Cardiac muscle cell (in vitro differentiated cells and primary cell): ENCODE measurements at regions not wholly inside any gene's neighbourhood (a gene's known extent, or its start where the extent isn't known, plus 50 kb on each side); places are given as distances from the start of the nearest gene placed in this dataset.

Experiments
- DNase-seq, 2 donors: peaks; one replicate each; pipeline versions ENCODE4 v3.0.0 to v3.0.0-alpha.2; 2010 to 2017; ENCODE audit warnings: low read depth in 1 of 2, low spot score in 1 of 2
- H3K27ac ChIP-seq: fragments of 200-600 bp; sonication (generic); 2 replicates; pipeline ENCODE4 v1.5.1; 2016
- H3K27me3 ChIP-seq: fragments of 200-600 bp; sonication (generic); 2 replicates; pipeline ENCODE4 v1.6.0; 2016; ENCODE audit warnings: control low read depth
- H3K36me3 ChIP-seq: fragments of 200-600 bp; sonication (generic); 2 replicates; pipeline ENCODE4 v1.5.1; 2016; ENCODE audit warnings: control low read depth
- H3K4me1 ChIP-seq: fragments of 200-600 bp; sonication (generic); 2 replicates; pipeline ENCODE4 v1.8.1; 2017; ENCODE audit warnings: low read depth, mild to moderate bottlenecking, mixed run types
- H3K4me3 ChIP-seq: fragments of 200-600 bp; sonication (generic); 2 replicates; pipeline ENCODE4 v1.5.1; 2016; ENCODE audit warnings: mild to moderate bottlenecking
- H3K9me3 ChIP-seq: fragments of 200-600 bp; sonication (generic); 2 replicates; pipeline ENCODE4 v1.5.1; 2017; ENCODE audit warnings: low read depth, mild to moderate bottlenecking, control low read depth
- TF ChIP-seq, protein P1 (sequence below): IDR thresholded peaks from 2 replicates; pipeline ENCODE4 v1.5.1; 2012; ENCODE audit warnings: low read depth, mild to moderate bottlenecking, low read length

DNA sequence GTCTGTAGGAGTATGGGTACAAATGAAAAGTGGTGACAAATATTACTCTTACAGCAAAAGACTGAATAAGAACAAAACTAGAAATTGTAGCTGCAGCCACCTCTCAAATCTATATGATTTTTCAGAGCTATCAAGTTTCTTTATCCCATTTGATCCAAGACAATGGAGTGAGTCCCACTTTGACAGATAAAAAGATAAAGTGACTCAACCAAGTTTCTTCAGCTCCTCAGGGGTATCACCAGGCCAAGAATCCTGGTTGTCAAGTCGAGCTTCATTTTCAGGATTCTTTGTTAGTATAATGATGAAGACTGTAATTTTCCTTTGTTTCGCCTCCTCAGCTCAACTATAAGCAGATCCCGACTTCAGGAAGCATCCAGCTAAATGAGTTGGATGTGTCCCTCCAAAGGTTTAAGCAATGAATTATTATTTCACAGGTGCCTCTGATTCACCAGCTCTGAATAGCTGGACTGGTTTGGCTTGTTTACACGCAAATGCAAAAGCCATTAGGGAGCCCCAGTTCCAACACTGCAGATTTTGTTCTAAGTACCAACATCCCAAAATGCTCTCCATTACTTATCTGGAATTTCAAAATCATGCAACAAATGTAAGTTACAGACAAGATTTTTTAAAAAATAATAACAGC, 238.9 kb downstream of the MAFB start:
- Histone ChIP-seq H3K27me3 (no peaks in the 10 kb centered on the region), H3K27ac (no peak overlapping the region), H3K9me3 (no peaks in the 10 kb centered on the region), H3K36me3 (no peaks in the 10 kb centered on the region), H3K4me3 (no peak overlapping the region), H3K4me1 (no peaks in the 10 kb centered on the region)
- TF ChIP-seq, protein P1, sequence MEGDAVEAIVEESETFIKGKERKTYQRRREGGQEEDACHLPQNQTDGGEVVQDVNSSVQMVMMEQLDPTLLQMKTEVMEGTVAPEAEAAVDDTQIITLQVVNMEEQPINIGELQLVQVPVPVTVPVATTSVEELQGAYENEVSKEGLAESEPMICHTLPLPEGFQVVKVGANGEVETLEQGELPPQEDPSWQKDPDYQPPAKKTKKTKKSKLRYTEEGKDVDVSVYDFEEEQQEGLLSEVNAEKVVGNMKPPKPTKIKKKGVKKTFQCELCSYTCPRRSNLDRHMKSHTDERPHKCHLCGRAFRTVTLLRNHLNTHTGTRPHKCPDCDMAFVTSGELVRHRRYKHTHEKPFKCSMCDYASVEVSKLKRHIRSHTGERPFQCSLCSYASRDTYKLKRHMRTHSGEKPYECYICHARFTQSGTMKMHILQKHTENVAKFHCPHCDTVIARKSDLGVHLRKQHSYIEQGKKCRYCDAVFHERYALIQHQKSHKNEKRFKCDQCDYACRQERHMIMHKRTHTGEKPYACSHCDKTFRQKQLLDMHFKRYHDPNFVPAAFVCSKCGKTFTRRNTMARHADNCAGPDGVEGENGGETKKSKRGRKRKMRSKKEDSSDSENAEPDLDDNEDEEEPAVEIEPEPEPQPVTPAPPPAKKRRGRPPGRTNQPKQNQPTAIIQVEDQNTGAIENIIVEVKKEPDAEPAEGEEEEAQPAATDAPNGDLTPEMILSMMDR, result no peak
- no peak for DNase-seq

DNA sequence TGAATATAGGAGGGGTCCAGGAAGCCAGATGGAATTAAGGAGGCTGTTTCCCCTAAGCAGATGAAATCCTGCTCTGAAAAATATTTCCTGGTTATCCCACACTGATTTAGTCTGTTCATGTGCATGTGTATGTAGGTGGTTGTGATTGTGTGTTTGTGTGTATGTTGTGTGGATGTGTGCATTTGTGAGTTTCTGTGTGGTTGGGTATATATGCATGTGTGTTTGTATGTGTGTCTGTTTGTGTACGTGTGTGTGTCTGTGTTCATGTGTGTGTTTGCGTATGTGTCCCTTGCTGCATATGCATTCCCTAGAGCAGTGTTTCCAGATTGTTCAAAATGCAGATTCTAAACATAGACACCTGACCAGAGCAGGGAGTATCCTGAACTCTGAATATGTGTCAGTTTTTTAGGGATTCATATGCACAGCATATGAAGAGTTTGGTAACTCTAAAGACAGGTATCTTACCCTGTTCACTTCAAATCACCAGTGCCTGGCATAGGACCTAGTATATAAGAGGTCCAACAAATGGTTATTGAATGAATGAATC, 239.8 kb downstream of the MAFB start:
- H3K4me1 ChIP-seq, result no peaks in the 10 kb centered on the region
- H3K27me3 ChIP-seq, result no peaks in the 10 kb centered on the region
- no peaks in the 10 kb centered on the region for H3K9me3 ChIP-seq
- no peak overlapping the region for H3K4me3 ChIP-seq
- TF ChIP-seq, protein P1, result no peak
- no peaks in the 10 kb centered on the region for H3K36me3 ChIP-seq
- DNase-seq, result no peak
- no peak overlapping the region for H3K27ac ChIP-seq

DNA sequence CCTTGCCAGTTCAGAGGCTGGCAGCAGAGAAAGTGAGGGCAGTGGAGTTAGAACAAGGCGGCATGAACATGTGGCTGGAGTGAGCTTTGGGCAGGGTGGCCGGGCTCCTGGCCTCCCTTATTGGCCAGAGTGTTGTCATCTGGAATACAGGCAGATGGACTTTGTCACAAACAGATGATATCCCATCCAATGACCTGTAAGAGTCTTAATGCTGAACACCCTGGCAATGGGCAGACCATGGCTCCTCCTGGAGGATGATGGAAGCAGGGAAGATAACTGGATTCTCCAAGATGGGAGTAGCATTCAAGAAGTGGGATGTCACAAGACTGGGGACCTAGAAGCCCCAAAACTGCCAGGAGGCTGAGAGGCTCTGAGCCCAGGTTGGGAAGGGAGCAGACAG, 242.1 kb downstream of the MAFB start:
- Histone ChIP-seq H3K4me1 (peaks cover 16% of the 10 kb centered on the region), H3K4me3 (no peak overlapping the region), H3K9me3 (no peaks in the 10 kb centered on the region), H3K27ac (no peak overlapping the region), H3K36me3 (no peaks in the 10 kb centered on the region), H3K27me3 (no peaks in the 10 kb centered on the region)
- DNase-seq, result no peak
- TF ChIP-seq, protein P1, result no peak

DNA sequence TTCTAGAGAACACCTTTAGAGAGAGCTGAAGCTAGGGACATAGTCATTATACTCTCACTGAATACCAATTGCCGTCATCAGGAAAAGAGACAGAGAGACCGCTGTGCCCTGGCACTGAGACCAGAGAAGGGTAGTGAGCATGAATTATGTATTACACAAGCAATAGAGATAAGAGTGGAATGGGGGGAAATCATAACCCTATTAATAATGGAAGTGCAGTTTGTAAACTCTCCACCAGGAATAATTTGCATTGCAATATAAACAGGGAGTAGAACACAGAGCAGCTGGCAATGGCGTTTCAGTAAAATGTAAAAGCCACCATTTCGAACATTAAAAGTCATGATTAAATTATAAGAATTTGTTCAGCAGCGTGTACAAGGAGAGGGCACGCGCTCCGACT, 244.5 kb downstream of the MAFB start:
- Histone ChIP-seq H3K4me3 (no peak overlapping the region), H3K36me3 (no peaks in the 10 kb centered on the region), H3K27me3 (no peaks in the 10 kb centered on the region), H3K27ac (no peak overlapping the region), H3K9me3 (no peaks in the 10 kb centered on the region), H3K4me1 (peaks cover 16% of the 10 kb centered on the region)
- no peak for DNase-seq
- TF ChIP-seq, protein P1, result no peak

DNA sequence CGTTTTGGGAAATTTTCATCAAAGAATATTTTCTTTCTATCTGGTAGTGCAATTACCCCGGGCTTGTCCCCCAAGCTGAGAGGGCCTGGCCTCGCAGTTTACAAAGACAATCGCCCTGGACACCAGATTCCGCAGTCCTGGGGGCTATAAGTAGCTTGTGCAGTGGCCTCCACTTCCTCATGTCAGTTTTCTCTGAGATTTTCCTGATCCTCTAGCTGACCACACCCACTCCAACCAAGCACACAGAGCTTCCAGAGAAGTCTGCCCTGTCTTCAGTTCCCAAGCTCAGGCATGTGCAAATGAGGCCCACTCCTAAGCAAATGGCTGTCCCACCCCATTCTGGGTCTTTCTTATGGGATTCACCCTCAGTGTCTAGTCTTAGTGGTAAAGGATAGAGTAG, 245.3 kb downstream of the MAFB start:
- DNase-seq, result peak in 1 of 2 donors; percentile 68
- no peaks in the 10 kb centered on the region for H3K36me3 ChIP-seq
- no peak overlapping the region for H3K27ac ChIP-seq
- H3K4me1 ChIP-seq, result peaks cover 16% of the 10 kb centered on the region
- H3K4me3 ChIP-seq, result no peak overlapping the region
- TF ChIP-seq, protein P1, result no peak
- H3K27me3 ChIP-seq, result no peaks in the 10 kb centered on the region
- H3K9me3 ChIP-seq, result no peaks in the 10 kb centered on the region
